Right atrium auricular region (tissue), 2 donors: ENCODE measurements at regions not wholly inside any gene's neighbourhood (a gene's known extent, or its start where the extent isn't known, plus 50 kb on each side); places are given as distances from the start of the nearest gene placed in this dataset.
"Not testable (repeated sequence)": the region's sequence is repeated elsewhere in the genome, so short reads cannot be mapped to it uniquely, and the experiment has no call there.

Experiments used
- DNase-seq: peaks from one replicate; pipeline ENCODE4 v3.0.0-alpha.2; 2019; ENCODE audit warnings: low spot score
- H3K27ac ChIP-seq, 2 donors: fragments of 200-600 bp; sonication (generic); 1 replicate in 1 of 2; 2 replicates in 1 of 2; pipeline ENCODE4 v1.5.1; 2016 to 2019
- H3K27me3 ChIP-seq, 2 donors: fragments of 200-600 bp; sonication (generic); one replicate each; pipeline versions ENCODE4 v1.5.1 to v1.6.0; 2017 to 2019
- H3K36me3 ChIP-seq: fragments of 200-600 bp; sonication (generic); one replicate; pipeline ENCODE4 v1.5.1; 2016
- H3K4me1 ChIP-seq, 2 donors: fragments of 200-600 bp; sonication (generic); one replicate each; pipeline versions ENCODE4 v1.5.1 to v1.6.0; 2017 to 2019
- H3K4me3 ChIP-seq, 2 donors: fragments of 200-600 bp; sonication (generic); 1 replicate in 1 of 2; 2 replicates in 1 of 2; pipeline ENCODE4 v1.5.1; 2017 to 2019; ENCODE audit warnings: mild to moderate bottlenecking in 1 of 2, moderate library complexity in 1 of 2
- H3K9me3 ChIP-seq, 2 donors: fragments of 200-600 bp; sonication (generic); one replicate each; pipeline ENCODE4 v1.5.1; 2019
- CTCF ChIP-seq, 2 donors: fragments of 200-600 bp; sonication (generic); IDR thresholded peaks; one replicate each; pipeline ENCODE4 v1.5.1; 2019; ENCODE audit warnings: antibody characterized with exemption in 2 of 2

- Histone ChIP-seq H3K36me3 (no peaks in the 10 kb centered on the region), H3K27ac (no peak overlapping the region), H3K4me1 (no peaks in the 10 kb centered on the region), H3K4me3 (no peak overlapping the region), H3K9me3 (no peaks in the 10 kb centered on the region), H3K27me3 (no peaks in the 10 kb centered on the region)
- no peak for TF ChIP-seq CTCF (IDR thresholded peaks at IDR 0.05)
- DNase-seq, result no peak
These were observed 1037.9 kb downstream of the EPHA3 start for GRCh38 chr3:90145094-90145860.

DNA sequence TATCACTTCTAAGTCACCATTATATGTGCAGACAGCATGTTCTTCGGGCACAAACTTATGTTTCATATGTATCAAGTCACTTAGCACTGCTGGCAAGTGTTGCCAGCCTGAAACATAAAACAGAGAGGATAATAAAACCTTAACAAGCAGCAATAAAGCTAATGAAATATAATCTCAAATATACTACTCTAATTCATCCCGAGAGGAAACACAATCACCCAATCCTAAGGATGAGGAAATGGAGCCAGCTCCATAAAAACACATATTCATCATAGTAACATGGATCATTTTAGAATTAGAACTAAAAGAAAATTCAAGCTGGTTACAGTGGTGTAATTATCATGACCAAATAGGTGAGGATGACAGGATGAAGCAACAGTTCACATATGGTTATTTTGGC lies 1072.7 kb downstream of the EPHA3 start:
- H3K4me3 ChIP-seq, result no peak overlapping the region
- H3K36me3 ChIP-seq, result no peaks in the 10 kb centered on the region
- no peak for TF ChIP-seq CTCF (IDR thresholded peaks at IDR 0.05)
- no peaks in the 10 kb centered on the region for H3K4me1 ChIP-seq
- H3K27me3 ChIP-seq, result no peaks in the 10 kb centered on the region
- no peak for DNase-seq
- no peak overlapping the region for H3K27ac ChIP-seq
- no peaks in the 10 kb centered on the region for H3K9me3 ChIP-seq

DNA sequence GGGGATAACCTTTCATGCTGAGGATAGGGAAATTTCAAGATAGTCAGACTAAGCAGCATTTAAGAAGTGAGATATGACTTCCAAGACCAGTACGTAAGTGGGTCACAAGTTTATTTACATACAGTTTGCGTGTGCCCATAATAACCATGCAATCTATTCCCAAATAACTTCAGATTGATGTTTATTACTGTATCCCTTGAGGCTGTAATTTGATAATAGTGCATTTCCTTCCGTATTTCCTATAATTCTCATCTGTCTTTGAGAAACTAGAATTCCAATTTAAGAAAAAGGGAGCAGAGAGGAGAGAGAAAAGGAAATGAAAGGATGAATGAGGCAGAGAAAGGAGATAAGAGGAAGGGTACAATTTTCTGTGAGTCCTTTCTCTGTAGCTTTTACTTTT lies 1073.1 kb downstream of the EPHA3 start:
- Histone ChIP-seq H3K27ac (no peak overlapping the region), H3K36me3 (no peaks in the 10 kb centered on the region), H3K27me3 (no peaks in the 10 kb centered on the region), H3K4me1 (no peaks in the 10 kb centered on the region), H3K4me3 (no peak overlapping the region), H3K9me3 (no peaks in the 10 kb centered on the region)
- no peak for TF ChIP-seq CTCF (IDR thresholded peaks at IDR 0.05)
- no peak for DNase-seq

- TF ChIP-seq CTCF (IDR thresholded peaks at IDR 0.05), result peak in 1 of 2 donors; percentile 56
- H3K9me3 ChIP-seq, H3K36me3 ChIP-seq, H3K27me3 ChIP-seq, H3K27ac ChIP-seq, H3K4me1 ChIP-seq: not testable (repeated sequence)
- peak; percentile 57 for DNase-seq
- peak overlapping the region in 1 of 2 donors; percentile 15 for H3K4me3 ChIP-seq
These were observed 1075.0 kb downstream of the EPHA3 start for GRCh38 chr3:90182291-90182976.

DNA sequence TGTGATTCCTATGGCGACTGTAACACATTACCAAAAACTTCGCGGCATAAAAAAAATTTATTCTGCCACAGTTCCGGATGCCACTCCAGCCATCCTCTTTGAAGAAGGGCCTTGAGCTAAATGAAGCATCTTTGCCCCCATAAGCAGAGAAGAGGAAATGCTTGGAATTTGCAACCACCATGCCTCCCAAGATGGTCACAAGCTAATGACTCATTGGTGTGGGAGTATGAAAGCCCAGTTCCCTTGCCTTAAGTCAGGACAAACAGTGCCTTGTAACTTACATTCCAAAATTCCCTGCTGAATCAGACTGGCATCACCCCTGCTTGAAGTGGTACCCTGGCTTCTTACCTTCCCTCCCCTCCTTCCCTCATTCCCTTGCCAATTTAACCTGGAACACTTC lies 1077.4 kb downstream of the EPHA3 start:
- no peak for DNase-seq
- no peak overlapping the region for H3K4me3 ChIP-seq
- H3K27ac ChIP-seq, result no peak overlapping the region
- no peak for TF ChIP-seq CTCF (IDR thresholded peaks at IDR 0.05)
- no peaks in the 10 kb centered on the region for H3K27me3 ChIP-seq
- no peaks in the 10 kb centered on the region for H3K4me1 ChIP-seq
- H3K9me3 ChIP-seq, result no peaks in the 10 kb centered on the region
- H3K36me3 ChIP-seq, result no peaks in the 10 kb centered on the region

DNA sequence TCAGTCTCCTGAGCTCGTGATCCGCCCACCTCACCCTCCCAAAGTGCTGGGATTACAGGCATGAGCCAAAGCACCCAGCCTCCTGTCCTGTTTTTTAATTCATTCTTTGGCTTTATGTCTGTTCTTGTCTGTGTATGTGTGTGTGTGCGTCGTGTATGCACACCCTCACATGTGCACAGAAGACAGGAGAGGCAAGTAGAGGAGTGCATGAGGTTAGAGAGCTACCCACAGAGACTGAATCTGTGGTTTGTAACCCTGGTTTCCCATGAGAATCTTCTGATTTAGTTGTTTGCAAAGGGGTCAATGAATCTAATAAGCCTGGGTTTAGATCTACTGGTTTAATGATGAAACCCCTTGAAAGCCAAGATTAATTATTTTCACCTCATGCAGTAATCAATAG lies 1090.0 kb downstream of the EPHA3 start:
- not testable (repeated sequence) for H3K4me1 ChIP-seq, H3K27ac ChIP-seq, H3K36me3 ChIP-seq, H3K4me3 ChIP-seq, H3K9me3 ChIP-seq, DNase-seq, H3K27me3 ChIP-seq

DNA sequence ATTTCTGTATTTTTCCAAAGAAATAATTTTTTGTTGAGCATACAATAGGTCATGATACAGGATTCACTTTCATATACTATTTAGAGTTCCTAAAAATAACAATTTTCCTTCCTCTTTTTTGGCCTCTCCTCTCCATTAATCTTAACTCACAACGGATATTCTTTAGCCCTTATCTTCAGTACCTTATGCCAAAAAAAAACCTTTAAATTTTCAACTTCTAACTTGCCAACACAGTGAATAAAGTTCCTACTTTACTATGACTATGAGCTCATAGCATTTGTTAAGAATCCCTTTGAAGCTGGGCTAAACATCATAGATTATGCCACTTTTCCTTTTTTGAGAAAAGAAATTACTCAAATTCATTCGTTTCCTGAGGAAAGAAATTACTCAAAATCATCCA lies 1095.5 kb downstream of the EPHA3 start:
- H3K4me3 ChIP-seq, H3K27ac ChIP-seq, H3K9me3 ChIP-seq, DNase-seq, H3K4me1 ChIP-seq, H3K36me3 ChIP-seq, H3K27me3 ChIP-seq: not testable (repeated sequence)

GRCh38 chr3:90206482-90206881 lies 1099.1 kb downstream of the EPHA3 start:
- H3K4me3 ChIP-seq, H3K27ac ChIP-seq, H3K4me1 ChIP-seq, DNase-seq, H3K36me3 ChIP-seq, H3K9me3 ChIP-seq, H3K27me3 ChIP-seq: not testable (repeated sequence)

GRCh38 chr3:90207353-90208097 lies 1100.1 kb downstream of the EPHA3 start:
- not testable (repeated sequence) for H3K4me1 ChIP-seq, H3K9me3 ChIP-seq, DNase-seq, H3K27ac ChIP-seq, H3K27me3 ChIP-seq, H3K4me3 ChIP-seq, H3K36me3 ChIP-seq
